HEK293T (cell line): ENCODE measurements at regions not wholly inside any gene's neighbourhood (a gene's known extent, or its start where the extent isn't known, plus 50 kb on each side); places are given as distances from the start of the nearest gene placed in this dataset.

Source experiments
- CTCF ChIA-PET: fragments of 350-600 bp; formaldehyde crosslinking; extraction: SDS; loops from one replicate; lab custom pipeline; 2021; ENCODE audit warnings: antibody characterized with exemption, inconsistent platforms; lab: Yijun Ruan, JAX
- POLR2A ChIA-PET: fragments of 350-600 bp; formaldehyde crosslinking; extraction: SDS; loops from one replicate; lab custom pipeline; 2020; ENCODE audit warnings: antibody characterized with exemption, inconsistent platforms; lab: Yijun Ruan, JAX
- DNase-seq: peaks from one replicate; pipeline ENCODE4 v3.0.0; 2012; ENCODE audit warnings: mixed read lengths; ENCODE audit errors: extremely low spot score
- ARNT ChIP-seq: fragments of 450-650 bp; IDR thresholded peaks from 2 replicates; pipeline ENCODE4 v1.6.1; 2017; ENCODE audit warnings: mild to moderate bottlenecking
- BHLHE40 ChIP-seq: fragments of 450-650 bp; IDR thresholded peaks from 2 replicates; pipeline ENCODE4 v1.6.1; 2016; ENCODE audit warnings: mild to moderate bottlenecking, moderate library complexity, borderline replicate concordance
- CTBP1 ChIP-seq: fragments of 450-650 bp; IDR thresholded peaks from 2 replicates; pipeline ENCODE4 v1.6.1; 2016; ENCODE audit warnings: borderline replicate concordance
- ELF4 ChIP-seq: fragments of 450-650 bp; IDR thresholded peaks from 2 replicates; pipeline ENCODE4 v1.6.1; 2017; ENCODE audit warnings: antibody characterized with exemption
- FOXA1 ChIP-seq: fragments of 450-650 bp; IDR thresholded peaks from 2 replicates; pipeline ENCODE4 v1.6.1; 2016; ENCODE audit warnings: mild to moderate bottlenecking
- FOXK2 ChIP-seq: fragments of 450-650 bp; IDR thresholded peaks from 2 replicates; pipeline ENCODE4 v1.6.1; 2016; ENCODE audit warnings: mild to moderate bottlenecking
- FOXM1 ChIP-seq: fragments of 450-650 bp; IDR thresholded peaks from 2 replicates; pipeline ENCODE4 v1.6.1; 2017; ENCODE audit warnings: mild to moderate bottlenecking, borderline replicate concordance
- HDGF ChIP-seq: fragments of 450-650 bp; IDR thresholded peaks from 2 replicates; pipeline ENCODE4 v1.6.1; 2017; ENCODE audit warnings: antibody characterized with exemption, borderline replicate concordance
- L3MBTL2 ChIP-seq: fragments of 450-650 bp; conservative IDR thresholded peaks from 2 replicates; pipeline ENCODE4 v1.6.1; 2016; ENCODE audit warnings: mild to moderate bottlenecking
- LEF1 ChIP-seq: fragments of 450-650 bp; IDR thresholded peaks from 2 replicates; pipeline ENCODE4 v1.6.1; 2017; ENCODE audit warnings: mild to moderate bottlenecking, borderline replicate concordance
- NFRKB ChIP-seq: fragments of 450-650 bp; IDR thresholded peaks from 2 replicates; pipeline ENCODE4 v1.6.1; 2016; ENCODE audit warnings: mild to moderate bottlenecking, moderate library complexity
- PKNOX1 ChIP-seq: fragments of 450-650 bp; IDR thresholded peaks from 2 replicates; pipeline ENCODE4 v1.6.1; 2016
- SP1 ChIP-seq: fragments of 450-650 bp; IDR thresholded peaks from 2 replicates; pipeline ENCODE4 v1.6.1; 2017
- SUZ12 ChIP-seq: fragments of 450-650 bp; IDR thresholded peaks from 2 replicates; pipeline ENCODE4 v1.6.1; 2016; ENCODE audit warnings: mild to moderate bottlenecking
- TARDBP ChIP-seq: fragments of 450-650 bp; IDR thresholded peaks from 2 replicates; pipeline ENCODE4 v1.6.1; 2016
- ZNF384 ChIP-seq: fragments of 450-650 bp; IDR thresholded peaks from 2 replicates; pipeline ENCODE4 v1.6.1; 2016

DNA sequence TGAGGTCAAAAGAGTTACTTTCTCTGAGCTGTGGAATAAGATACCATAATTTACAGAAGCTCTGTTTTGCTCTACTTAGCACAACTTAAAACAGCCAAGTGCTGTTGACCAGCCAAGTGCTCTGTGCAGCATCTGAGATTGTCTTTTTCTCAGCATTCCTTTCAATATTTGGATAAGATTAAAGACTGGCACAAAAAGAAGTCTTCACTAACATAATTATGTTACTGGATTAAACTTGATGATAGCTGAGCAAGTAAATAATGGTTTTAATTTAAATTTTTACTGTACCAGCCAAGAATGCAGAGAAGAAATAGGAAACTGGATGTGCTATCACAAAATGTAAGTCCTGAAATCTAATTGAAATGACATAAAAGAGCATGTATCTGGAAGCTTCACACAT is 60.4 kb downstream of the NPY2R start:
- TF ChIP-seq ELF4: no peak
- no peak for TF ChIP-seq FOXK2
- no peak for TF ChIP-seq FOXM1
- ChIA-PET POLR2A (no interaction called here), CTCF (interaction anchor here (0.8 kb wide), 1 partner anchor 174 kb away, joined by 4 read pairs; no protein-coding TSS in a partner anchor)
- DNase-seq: no peak

- DNase-seq: no peak
- CTCF ChIA-PET: no interaction called here
- POLR2A ChIA-PET: no interaction called here
- no peak for TF ChIP-seq LEF1
- no peak for TF ChIP-seq CTBP1
- TF ChIP-seq NFRKB: no peak
- no peak for TF ChIP-seq ELF4
- no peak for TF ChIP-seq PKNOX1
- no peak for TF ChIP-seq SUZ12
- no peak for TF ChIP-seq SP1
- no peak for TF ChIP-seq HDGF
- TF ChIP-seq FOXK2: no peak
- no peak for TF ChIP-seq BHLHE40
- no peak for TF ChIP-seq L3MBTL2
- no peak for TF ChIP-seq ARNT
- no peak for TF ChIP-seq ZNF384
- TF ChIP-seq FOXM1: no peak
Measured at GRCh38 chr4:155270671-155271070, 62.2 kb downstream of the NPY2R start.

- ChIA-PET POLR2A (no interaction called here), CTCF (no interaction called here)
- DNase-seq: no peak
- TF ChIP-seq LEF1: no peak
- TF ChIP-seq FOXM1: no peak
- TF ChIP-seq HDGF: no peak
Measured at GRCh38 chr4:155271557-155271956, 63.1 kb downstream of the NPY2R start.

- POLR2A ChIA-PET: no interaction called here
- TF ChIP-seq TARDBP (no peak), BHLHE40 (no peak), FOXM1 (no peak), NFRKB (no peak), ELF4 (no peak), SUZ12 (no peak), FOXK2 (no peak), PKNOX1 (no peak), CTBP1 (no peak), FOXA1 (no peak), HDGF (no peak), SP1 (no peak), ARNT (no peak), ZNF384 (no peak), LEF1 (no peak), L3MBTL2 (no peak)
- CTCF ChIA-PET: interaction anchor here (1.0 kb wide), 1 partner anchor 32 kb away, joined by 3 read pairs; no protein-coding TSS in a partner anchor
- DNase-seq: no peak
Measured at GRCh38 chr4:155288999-155289398, 80.6 kb downstream of the NPY2R start.
